ENCODE measurements at regions not wholly inside any gene's neighbourhood (a gene's known extent, or its start where the extent isn't known, plus 50 kb on each side); places are given as distances from the start of the nearest gene placed in this dataset.

DNA sequence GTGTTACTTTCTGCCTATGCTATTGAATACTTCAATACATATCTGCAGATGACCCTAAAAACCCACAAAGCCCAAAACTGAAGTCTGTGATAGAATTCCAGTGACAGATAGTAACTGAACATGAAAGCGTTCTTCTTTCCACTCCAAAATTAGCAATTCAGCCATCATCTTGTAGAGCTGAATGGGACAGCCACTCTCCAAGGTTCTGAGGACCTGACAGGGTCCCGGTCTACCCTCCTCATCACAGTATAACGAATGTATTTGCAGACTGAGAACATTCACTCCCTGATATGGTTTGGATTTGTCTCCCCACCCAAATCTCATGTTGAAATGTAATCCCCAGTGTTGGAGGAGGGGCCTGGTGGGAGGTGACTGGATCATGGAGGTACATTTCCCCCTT, 189.5 kb downstream of the MTCL1 start:
- H3K4me2 ChIP-seq, result no peak overlapping the region
- no peaks in the 10 kb centered on the region for H3K79me2 ChIP-seq
- H3K9me3 ChIP-seq (ENCODE audit: low read depth), result no peaks in the 10 kb centered on the region
- H2AFZ ChIP-seq, result no peak overlapping the region
- no peak overlapping the region for H3K27ac ChIP-seq
- peaks cover 1% of the 10 kb centered on the region for H3K4me1 ChIP-seq (ENCODE audit: insufficient read depth)
- H3K9me2 ChIP-seq (replicated peaks; ENCODE audit: insufficient read depth), result no peaks in the 10 kb centered on the region
- DNase-seq (ENCODE audit: low spot score), result no peak
- H3K27me3 ChIP-seq, result no peaks in the 10 kb centered on the region
- TF ChIP-seq, protein P1, sequence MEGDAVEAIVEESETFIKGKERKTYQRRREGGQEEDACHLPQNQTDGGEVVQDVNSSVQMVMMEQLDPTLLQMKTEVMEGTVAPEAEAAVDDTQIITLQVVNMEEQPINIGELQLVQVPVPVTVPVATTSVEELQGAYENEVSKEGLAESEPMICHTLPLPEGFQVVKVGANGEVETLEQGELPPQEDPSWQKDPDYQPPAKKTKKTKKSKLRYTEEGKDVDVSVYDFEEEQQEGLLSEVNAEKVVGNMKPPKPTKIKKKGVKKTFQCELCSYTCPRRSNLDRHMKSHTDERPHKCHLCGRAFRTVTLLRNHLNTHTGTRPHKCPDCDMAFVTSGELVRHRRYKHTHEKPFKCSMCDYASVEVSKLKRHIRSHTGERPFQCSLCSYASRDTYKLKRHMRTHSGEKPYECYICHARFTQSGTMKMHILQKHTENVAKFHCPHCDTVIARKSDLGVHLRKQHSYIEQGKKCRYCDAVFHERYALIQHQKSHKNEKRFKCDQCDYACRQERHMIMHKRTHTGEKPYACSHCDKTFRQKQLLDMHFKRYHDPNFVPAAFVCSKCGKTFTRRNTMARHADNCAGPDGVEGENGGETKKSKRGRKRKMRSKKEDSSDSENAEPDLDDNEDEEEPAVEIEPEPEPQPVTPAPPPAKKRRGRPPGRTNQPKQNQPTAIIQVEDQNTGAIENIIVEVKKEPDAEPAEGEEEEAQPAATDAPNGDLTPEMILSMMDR (IDR thresholded peaks at IDR 0.05; ENCODE audit: poor library complexity), result no peak
- TF ChIP-seq EZH2phosphoT487 (IDR thresholded peaks at IDR 0.05; ENCODE audit: low read depth, severe bottlenecking, unreplicated experiment) (no peak), EZH2 (IDR thresholded peaks at IDR 0.05; ENCODE audit: borderline replicate concordance) (no peak)
- no peaks in the 10 kb centered on the region for H3K36me3 ChIP-seq (replicated peaks; ENCODE audit: insufficient read depth, low read depth)
- H3K4me3 ChIP-seq, result no peak overlapping the region
- WGBS (ENCODE audit: low lambda C conversion rate, missing lambda C conversion rate), result 88% methylated on average over 3 of the region's 3 CpGs
- H4K20me1 ChIP-seq (ENCODE audit: insufficient read depth, poor library complexity, severe bottlenecking), result no peaks in the 10 kb centered on the region

DNA sequence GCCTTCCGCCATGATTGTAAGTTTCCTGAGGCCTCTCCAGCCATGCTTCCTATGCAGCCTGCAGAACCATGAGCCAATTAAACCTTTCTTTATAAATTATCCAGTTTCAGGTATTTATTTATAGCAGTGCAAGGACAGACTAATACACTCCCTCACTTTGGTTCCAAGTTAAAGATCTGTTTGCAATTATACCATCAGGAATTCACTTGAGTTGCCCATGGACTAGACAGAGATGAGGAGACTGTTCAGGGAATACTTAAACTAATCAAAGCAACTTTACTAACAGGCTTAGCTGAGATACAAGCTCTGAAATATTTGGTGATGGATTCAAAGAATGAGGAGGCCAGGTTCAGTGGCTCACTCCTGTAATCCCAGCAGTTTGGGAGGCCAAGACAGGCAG, 190.0 kb downstream of the MTCL1 start:
- H3K4me3 ChIP-seq, result no peak overlapping the region
- WGBS (ENCODE audit: low lambda C conversion rate, missing lambda C conversion rate), result 100% methylated on average over 1 of the region's 1 CpG
- H3K4me2 ChIP-seq, result no peak overlapping the region
- no peak overlapping the region for H3K27ac ChIP-seq
- H3K27me3 ChIP-seq, result no peaks in the 10 kb centered on the region
- H4K20me1 ChIP-seq (ENCODE audit: insufficient read depth, poor library complexity, severe bottlenecking), result no peaks in the 10 kb centered on the region
- no peaks in the 10 kb centered on the region for H3K9me2 ChIP-seq (replicated peaks; ENCODE audit: insufficient read depth)
- H3K79me2 ChIP-seq, result no peaks in the 10 kb centered on the region
- no peaks in the 10 kb centered on the region for H3K4me1 ChIP-seq (ENCODE audit: insufficient read depth)
- TF ChIP-seq, protein P1 (IDR thresholded peaks at IDR 0.05; ENCODE audit: poor library complexity), result no peak
- TF ChIP-seq EZH2phosphoT487 (IDR thresholded peaks at IDR 0.05; ENCODE audit: low read depth, severe bottlenecking, unreplicated experiment), result no peak
- no peak for TF ChIP-seq EZH2 (IDR thresholded peaks at IDR 0.05; ENCODE audit: borderline replicate concordance)
- DNase-seq (ENCODE audit: low spot score), result no peak
- H2AFZ ChIP-seq, result no peak overlapping the region
- no peaks in the 10 kb centered on the region for H3K36me3 ChIP-seq (replicated peaks; ENCODE audit: insufficient read depth, low read depth)
- no peaks in the 10 kb centered on the region for H3K9me3 ChIP-seq (ENCODE audit: low read depth)

GRCh38 chr18:8895987-8896619, 190.7 kb downstream of the MTCL1 start:
- no peaks in the 10 kb centered on the region for H3K9me2 ChIP-seq (replicated peaks; ENCODE audit: insufficient read depth)
- no peak for DNase-seq (ENCODE audit: low spot score)
- no peak overlapping the region for H2AFZ ChIP-seq
- no peaks in the 10 kb centered on the region for H3K27me3 ChIP-seq
- H4K20me1 ChIP-seq (ENCODE audit: insufficient read depth, poor library complexity, severe bottlenecking), result no peaks in the 10 kb centered on the region
- H3K4me3 ChIP-seq, result no peak overlapping the region
- no peaks in the 10 kb centered on the region for H3K79me2 ChIP-seq
- H3K9me3 ChIP-seq (ENCODE audit: low read depth), result no peaks in the 10 kb centered on the region
- WGBS (ENCODE audit: low lambda C conversion rate, missing lambda C conversion rate), result 92% methylated on average over 2 of the region's 2 CpGs
- H3K27ac ChIP-seq, result no peak overlapping the region
- no peak overlapping the region for H3K4me2 ChIP-seq
- TF ChIP-seq EZH2phosphoT487 (IDR thresholded peaks at IDR 0.05; ENCODE audit: low read depth, severe bottlenecking, unreplicated experiment), result no peak
- no peak for TF ChIP-seq EZH2 (IDR thresholded peaks at IDR 0.05; ENCODE audit: borderline replicate concordance)
- TF ChIP-seq, protein P1 (IDR thresholded peaks at IDR 0.05; ENCODE audit: poor library complexity), result no peak
- H3K36me3 ChIP-seq (replicated peaks; ENCODE audit: insufficient read depth, low read depth), result no peaks in the 10 kb centered on the region
- no peaks in the 10 kb centered on the region for H3K4me1 ChIP-seq (ENCODE audit: insufficient read depth)

All from hepatocyte (in vitro differentiated cells).